Breast epithelium (tissue), 4 donors: ENCODE measurements at regions not wholly inside any gene's neighbourhood (a gene's known extent, or its start where the extent isn't known, plus 50 kb on each side); places are given as distances from the start of the nearest gene placed in this dataset.

ENCODE experiments used
- DNase-seq, 2 donors: peaks; one replicate each; pipeline ENCODE4 v3.0.0-alpha.2; 2019; ENCODE audit warnings: low spot score in 2 of 2
- H3K27ac ChIP-seq, 2 donors: fragments of 200-600 bp; sonication (generic) in 1 of 2; one replicate each; pipeline ENCODE4 v1.5.1; 2016 to 2019; ENCODE audit warnings: mild to moderate bottlenecking in 1 of 2
- H3K27me3 ChIP-seq, 2 donors: fragments of 200-600 bp; sonication (generic) in 1 of 2; one replicate each; pipeline versions ENCODE4 v1.5.1 to v1.6.0; 2017 to 2019; ENCODE audit warnings: control low read depth in 1 of 2, mild to moderate bottlenecking in 1 of 2
- H3K36me3 ChIP-seq: fragments of 200-600 bp; one replicate; pipeline ENCODE4 v1.5.1; 2019
- H3K4me1 ChIP-seq, 2 donors: fragments of 200-600 bp; sonication (generic); one replicate each; pipeline ENCODE4 v1.5.1; 2016 to 2019; ENCODE audit warnings: control low read depth in 1 of 2
- H3K4me3 ChIP-seq, 3 donors: fragments of 200-600 bp; sonication (generic); 1 replicate in 2 of 3; 2 replicates in 1 of 3; pipeline ENCODE4 v1.5.1; 2016 to 2019; ENCODE audit warnings: mild to moderate bottlenecking in 3 of 3, moderate library complexity in 2 of 3
- H3K9me3 ChIP-seq, 2 donors: fragments of 200-600 bp; sonication (generic) in 1 of 2; one replicate each; pipeline ENCODE4 v1.5.1; 2016 to 2019; ENCODE audit warnings: control low read depth in 1 of 2
- CTCF ChIP-seq, 3 donors: fragments of 450-650 bp; IDR thresholded peaks; one replicate each; pipeline ENCODE4 v1.5.1; 2016 to 2017; ENCODE audit warnings: antibody characterized with exemption in 3 of 3, mild to moderate bottlenecking in 3 of 3, moderate library complexity in 3 of 3
- POLR2A ChIP-seq: fragments of 450-650 bp; IDR thresholded peaks from one replicate; pipeline ENCODE4 v1.6.1; 2016; ENCODE audit warnings: antibody characterized with exemption, mild to moderate bottlenecking, moderate library complexity
- POLR2AphosphoS5 ChIP-seq, 3 donors: sonication (generic); formaldehyde crosslinking; IDR thresholded peaks; one replicate each; pipeline ENCODE4 v1.6.1; 2017; ENCODE audit warnings: antibody characterized with exemption in 3 of 3
- intact Hi-C: fragments of 100-400 bp; cut with DNase I; formaldehyde crosslinking; loops from one replicate; pipeline ENCODE4 v1.15.1; 2023; ENCODE audit warnings: low total_unique reads

- intact Hi-C loops, result no loop called here
- no peaks in the 10 kb centered on the region for H3K36me3 ChIP-seq
- peaks cover 9 to 12% of the 10 kb centered on the region in 2 donors for H3K9me3 ChIP-seq
- no peaks in the 10 kb centered on the region for H3K4me1 ChIP-seq
- TF ChIP-seq CTCF (IDR thresholded peaks at IDR 0.05), result no peak
- TF ChIP-seq POLR2AphosphoS5 (IDR thresholded peaks at IDR 0.05), result no peak
- TF ChIP-seq POLR2A, result no peak
- H3K27ac ChIP-seq, result no peak overlapping the region
- no peak overlapping the region for H3K4me3 ChIP-seq
- H3K27me3 ChIP-seq, result no peaks in the 10 kb centered on the region
- DNase-seq, result no peak
These were observed 90.6 kb upstream of the PWP1 start for GRCh38 chr12:107594995-107595394.

GRCh38 chr12:107597695-107598410, 87.7 kb upstream of the PWP1 start:
- Histone ChIP-seq H3K36me3 (no peaks in the 10 kb centered on the region), H3K27ac (no peak overlapping the region), H3K27me3 (no peaks in the 10 kb centered on the region), H3K4me3 (no peak overlapping the region), H3K9me3 (peaks cover 9 to 12% of the 10 kb centered on the region in 2 donors), H3K4me1 (no peaks in the 10 kb centered on the region)
- TF ChIP-seq POLR2AphosphoS5 (IDR thresholded peaks at IDR 0.05), result no peak
- no peak for TF ChIP-seq POLR2A
- no peak for TF ChIP-seq CTCF (IDR thresholded peaks at IDR 0.05)
- intact Hi-C loops, result no loop called here
- no peak for DNase-seq

- Histone ChIP-seq H3K9me3 (peaks cover under 1 to 3% of the 10 kb centered on the region in 2 donors), H3K4me1 (no peaks in the 10 kb centered on the region), H3K4me3 (no peak overlapping the region), H3K36me3 (no peaks in the 10 kb centered on the region), H3K27me3 (no peaks in the 10 kb centered on the region), H3K27ac (no peak overlapping the region)
- TF ChIP-seq CTCF (IDR thresholded peaks at IDR 0.05) (no peak), POLR2AphosphoS5 (IDR thresholded peaks at IDR 0.05) (no peak), POLR2A (no peak)
- intact Hi-C loops, result no loop called here
- no peak for DNase-seq
These were observed 86.7 kb upstream of the PWP1 start for GRCh38 chr12:107598906-107599305.

- DNase-seq, result no peak
- intact Hi-C loops, result loop anchor here (5.0 kb wide), 2 partner anchors 68 to 468 kb away; no protein-coding TSS in a partner anchor
These were observed 84.9 kb upstream of the PWP1 start for GRCh38 chr12:107600581-107601144.

More at GRCh38 chr12:107600581-107601144, 84.9 kb upstream of the PWP1 start:
- TF ChIP-seq POLR2A (no peak), POLR2AphosphoS5 (IDR thresholded peaks at IDR 0.05) (no peak), CTCF (IDR thresholded peaks at IDR 0.05) (no peak)
- H3K4me3 ChIP-seq, result no peak overlapping the region
- H3K9me3 ChIP-seq, result no peaks in the 10 kb centered on the region
- no peaks in the 10 kb centered on the region for H3K27me3 ChIP-seq
- no peak overlapping the region for H3K27ac ChIP-seq
- no peaks in the 10 kb centered on the region for H3K36me3 ChIP-seq
- H3K4me1 ChIP-seq, result no peaks in the 10 kb centered on the region
